Activated CD4-positive, alpha-beta T cell treated with anti-CD3 and anti-CD28 coated beads, Interleukin-10, Interleukin-2, amounts not matched to agents 100 ng/mL and 50 ng/mL, durations not matched to agents 16 hours and 8 hours (primary cell): ENCODE measurements at regions not wholly inside any gene's neighbourhood (a gene's known extent, or its start where the extent isn't known, plus 50 kb on each side); places are given as distances from the start of the nearest gene placed in this dataset.
A peak's percentile ranks its signal among the peaks of the same experiment; 100 is the strongest.

Experiments used
- DNase-seq: peaks from one replicate; pipeline ENCODE4 v3.0.0-alpha.2; 2020

GRCh38 chr11:119519796-119520195 lies 96.8 kb upstream of the THY1 start:
- DNase-seq = no peak

DNA sequence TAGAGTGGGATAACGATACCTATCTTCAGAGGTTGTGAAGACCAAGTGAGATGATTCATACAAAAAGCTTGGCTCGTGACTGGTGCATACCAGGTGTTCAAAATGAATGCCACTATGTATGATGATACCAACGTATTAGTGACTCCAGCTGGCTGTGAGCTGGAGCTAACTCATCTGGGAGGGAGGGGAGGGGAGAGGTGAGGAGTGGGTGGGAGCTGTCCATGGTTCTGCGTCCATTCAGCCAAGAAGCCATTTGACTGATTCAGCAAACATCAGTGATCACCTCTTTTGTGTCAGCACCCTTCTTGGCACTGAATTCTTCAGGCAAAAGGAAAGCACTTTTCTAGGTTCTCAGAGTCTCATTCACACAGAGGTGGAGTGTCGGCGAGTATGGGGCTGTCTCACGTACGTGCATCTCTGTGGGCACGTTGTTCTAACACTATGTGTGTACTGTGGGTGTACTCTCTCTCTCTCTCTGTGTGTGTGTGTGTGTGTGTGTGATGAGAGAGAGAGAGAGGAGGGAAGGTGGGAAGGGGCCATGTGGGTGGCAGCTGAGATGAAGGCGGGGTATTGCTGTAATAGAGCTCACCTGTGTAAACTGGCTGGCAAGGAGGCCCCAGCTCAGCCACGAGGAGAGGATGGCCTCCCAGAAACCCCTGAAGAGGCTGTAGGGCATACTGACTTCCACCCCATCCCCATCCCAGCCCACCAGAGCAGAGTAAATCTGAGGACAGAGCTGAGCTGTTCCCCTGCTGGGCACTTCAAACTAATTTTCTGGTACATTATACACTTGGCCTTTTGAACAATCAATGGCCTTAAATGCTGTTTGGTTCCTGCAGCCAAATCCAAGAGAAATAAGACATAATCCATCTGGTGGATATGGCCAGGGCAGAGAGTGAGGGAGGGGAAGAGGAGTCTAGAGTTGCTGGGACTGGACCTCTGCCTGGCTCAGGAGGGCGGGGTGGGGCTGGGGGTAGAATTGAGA lies 96.1 kb upstream of the THY1 start:
- DNase-seq = no peak

- no peak for DNase-seq
These were observed 92.9 kb upstream of the THY1 start for GRCh38 chr11:119515771-119516400.

- DNase-seq = no peak
These were observed 90.8 kb upstream of the THY1 start for GRCh38 chr11:119513806-119514170.

DNA sequence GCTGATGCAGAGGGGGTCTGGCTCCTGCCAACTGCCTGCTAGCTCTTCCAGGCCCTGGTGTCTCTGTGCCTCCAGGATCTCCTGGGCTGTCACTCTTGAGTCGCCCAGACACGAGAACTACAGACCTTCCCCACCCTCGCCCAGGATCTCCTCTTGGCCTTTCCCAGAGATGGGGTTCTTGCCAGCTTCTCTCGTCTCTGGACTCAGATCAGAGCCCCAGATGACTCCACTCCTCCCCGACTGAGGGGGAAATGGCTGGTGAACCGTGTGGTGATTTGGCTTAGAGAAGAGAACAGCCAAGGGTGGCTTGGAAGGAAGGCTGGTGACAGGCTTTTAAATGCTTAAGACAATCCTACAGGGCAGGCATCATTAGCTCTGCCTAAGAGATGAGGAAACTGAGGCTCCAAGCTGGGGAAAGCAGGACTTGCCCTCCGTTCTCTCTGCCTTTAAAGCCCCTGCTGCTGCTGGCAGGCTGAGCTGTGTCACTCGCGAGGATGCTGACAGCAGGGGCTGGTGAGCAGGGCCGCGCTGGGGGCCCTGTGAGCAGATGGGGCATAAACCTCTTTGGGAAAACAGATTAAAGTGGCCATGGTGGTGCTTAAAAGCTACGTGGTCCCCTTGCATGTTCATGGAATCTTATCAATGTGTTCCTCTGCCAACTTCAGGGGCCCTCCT lies 90.3 kb upstream of the THY1 start:
- no peak for DNase-seq

DNA sequence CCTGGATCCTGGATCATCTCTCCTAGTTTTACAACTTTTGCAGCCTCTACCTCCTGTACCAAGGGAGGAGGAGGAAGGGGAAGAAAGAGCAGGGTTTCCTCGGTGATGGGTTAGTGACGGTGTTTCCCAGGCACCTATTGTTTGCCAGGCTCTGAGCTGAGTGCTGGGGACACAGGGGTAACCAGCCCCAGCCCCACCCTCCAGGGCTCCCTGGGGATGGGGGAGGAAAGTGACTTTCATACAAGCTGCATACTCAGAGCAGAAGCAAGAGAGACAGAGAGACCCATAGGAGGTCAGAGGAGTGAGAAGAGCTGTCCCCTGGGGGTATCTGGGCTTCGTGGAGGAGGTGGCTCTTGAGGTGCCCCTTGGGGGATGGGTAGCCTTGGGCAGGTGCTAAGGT lies 89.4 kb upstream of the THY1 start:
- no peak for DNase-seq

DNA sequence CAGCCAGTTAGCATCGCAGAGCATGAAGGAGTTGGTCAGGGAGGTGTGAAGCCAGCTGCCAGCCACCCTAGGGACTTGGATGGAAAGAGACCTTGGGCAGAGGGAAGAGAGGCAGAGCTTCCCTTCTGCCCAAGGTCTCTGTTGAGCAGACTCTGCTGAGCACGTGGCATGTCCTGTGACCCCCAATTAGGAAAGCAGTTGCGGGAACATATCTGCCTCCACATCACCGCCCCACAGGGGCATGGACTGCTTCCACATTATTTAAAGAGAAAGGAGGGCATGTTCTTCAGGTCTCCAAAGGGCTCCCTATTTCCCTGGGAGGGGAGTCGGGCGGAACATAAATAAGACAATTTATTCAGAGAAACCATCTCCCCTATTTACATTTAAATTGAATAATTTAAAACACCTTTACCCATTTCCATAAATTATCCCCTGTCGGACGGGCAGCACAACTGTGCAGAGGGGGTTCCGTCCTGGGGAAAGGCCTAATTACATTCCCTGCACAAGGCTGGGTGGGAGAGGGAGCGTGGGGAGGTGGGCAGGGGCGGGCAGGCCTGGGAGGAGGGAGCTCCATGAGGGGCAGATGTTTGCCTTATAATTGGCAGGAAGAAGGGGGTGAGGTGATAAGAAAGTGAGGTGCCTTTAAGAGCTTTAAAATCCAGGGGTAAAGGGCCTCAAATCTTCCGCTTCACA lies 88.8 kb upstream of the THY1 start:
- no peak for DNase-seq

- DNase-seq = peak; percentile 66
These were observed 87.0 kb upstream of the THY1 start for GRCh38 chr11:119509969-119510401.

- no peak for DNase-seq
These were observed 86.4 kb upstream of the THY1 start for GRCh38 chr11:119509282-119509841.

GRCh38 chr11:119506436-119506835 lies 83.5 kb upstream of the THY1 start:
- DNase-seq = no peak

GRCh38 chr11:119505861-119506260 lies 82.9 kb upstream of the THY1 start:
- no peak for DNase-seq

- no peak for DNase-seq
These were observed 82.1 kb upstream of the THY1 start for GRCh38 chr11:119505071-119505470.

- DNase-seq = no peak
These were observed 81.4 kb upstream of the THY1 start for GRCh38 chr11:119504371-119504770.

- DNase-seq = no peak
These were observed 78.9 kb upstream of the THY1 start for GRCh38 chr11:119501777-119502405.

GRCh38 chr11:119497717-119498116 lies 74.7 kb upstream of the THY1 start:
- no peak for DNase-seq

- DNase-seq = no peak
These were observed 74.0 kb upstream of the THY1 start for GRCh38 chr11:119496997-119497396.

DNA sequence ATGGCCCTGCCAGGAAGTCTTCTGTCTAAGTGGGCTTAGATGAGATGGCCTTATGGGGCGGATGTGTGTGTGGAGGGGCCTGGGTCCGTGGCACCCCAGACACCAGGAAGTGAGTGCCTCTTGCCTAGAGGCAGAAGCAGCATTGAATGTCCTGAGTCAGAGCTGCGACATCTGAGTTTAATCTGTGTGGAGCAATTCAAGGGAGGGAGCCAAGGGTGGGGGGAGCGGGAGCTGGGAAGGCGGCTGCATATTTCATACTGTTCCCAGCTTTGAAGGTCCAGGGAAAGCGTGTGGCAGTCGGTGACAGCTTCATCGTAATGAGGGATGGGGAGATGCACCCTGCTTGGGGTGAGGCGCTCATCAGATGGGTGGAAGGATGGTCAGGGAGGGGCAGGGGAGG lies 73.5 kb upstream of the THY1 start:
- no peak for DNase-seq

GRCh38 chr11:119493712-119494111 lies 70.7 kb upstream of the THY1 start:
- no peak for DNase-seq

GRCh38 chr11:119491753-119492510 lies 69.0 kb upstream of the THY1 start:
- no peak for DNase-seq

- DNase-seq = no peak
These were observed 67.5 kb upstream of the THY1 start for GRCh38 chr11:119490253-119491006.

GRCh38 chr11:119489087-119489486 lies 66.1 kb upstream of the THY1 start:
- no peak for DNase-seq
